GM12864 (cell line): ENCODE measurements at regions not wholly inside any gene's neighbourhood (a gene's known extent, or its start where the extent isn't known, plus 50 kb on each side); places are given as distances from the start of the nearest gene placed in this dataset.
"Not testable (repeated sequence)": the region's sequence is repeated elsewhere in the genome, so short reads cannot be mapped to it uniquely, and the experiment has no call there.

ENCODE experiments used
- DNase-seq: peaks from one replicate; pipeline ENCODE4 v3.0.0-alpha.2; 2011; ENCODE audit warnings: low read depth
- H3K4me3 ChIP-seq: 2 replicates; pipeline ENCODE4 v1.5.1; 2011; ENCODE audit warnings: mild to moderate bottlenecking, low read depth, low read length, control low read depth
- TF ChIP-seq, protein P1 (sequence below): IDR thresholded peaks from 2 replicates; pipeline ENCODE4 v1.5.1; 2011; ENCODE audit warnings: low read depth, mild to moderate bottlenecking, moderate library complexity, low read length, control low read depth, inconsistent platforms; ENCODE audit errors: missing control alignments

DNA sequence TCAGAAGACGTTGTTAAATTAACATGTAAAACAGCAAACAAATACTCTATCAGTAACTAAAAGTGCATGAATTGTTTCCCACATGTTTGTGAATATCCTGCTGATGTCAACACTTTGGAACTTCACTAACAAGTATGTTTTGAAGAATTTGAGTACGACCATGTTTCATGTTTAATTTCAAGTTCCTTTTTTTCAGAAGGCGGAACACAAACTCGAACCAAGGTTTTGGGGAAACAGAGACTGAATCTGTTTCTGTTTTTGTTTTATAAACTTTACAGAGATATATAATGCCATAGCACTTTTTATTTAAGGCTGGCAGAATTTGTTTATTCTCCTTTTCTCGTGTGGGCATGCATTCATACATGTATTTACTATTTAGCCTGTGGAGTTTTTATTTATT, 509.3 kb upstream of the CITED2 start:
- no peak for DNase-seq
- H3K4me3 ChIP-seq = no peak overlapping the region
- TF ChIP-seq, protein P1, sequence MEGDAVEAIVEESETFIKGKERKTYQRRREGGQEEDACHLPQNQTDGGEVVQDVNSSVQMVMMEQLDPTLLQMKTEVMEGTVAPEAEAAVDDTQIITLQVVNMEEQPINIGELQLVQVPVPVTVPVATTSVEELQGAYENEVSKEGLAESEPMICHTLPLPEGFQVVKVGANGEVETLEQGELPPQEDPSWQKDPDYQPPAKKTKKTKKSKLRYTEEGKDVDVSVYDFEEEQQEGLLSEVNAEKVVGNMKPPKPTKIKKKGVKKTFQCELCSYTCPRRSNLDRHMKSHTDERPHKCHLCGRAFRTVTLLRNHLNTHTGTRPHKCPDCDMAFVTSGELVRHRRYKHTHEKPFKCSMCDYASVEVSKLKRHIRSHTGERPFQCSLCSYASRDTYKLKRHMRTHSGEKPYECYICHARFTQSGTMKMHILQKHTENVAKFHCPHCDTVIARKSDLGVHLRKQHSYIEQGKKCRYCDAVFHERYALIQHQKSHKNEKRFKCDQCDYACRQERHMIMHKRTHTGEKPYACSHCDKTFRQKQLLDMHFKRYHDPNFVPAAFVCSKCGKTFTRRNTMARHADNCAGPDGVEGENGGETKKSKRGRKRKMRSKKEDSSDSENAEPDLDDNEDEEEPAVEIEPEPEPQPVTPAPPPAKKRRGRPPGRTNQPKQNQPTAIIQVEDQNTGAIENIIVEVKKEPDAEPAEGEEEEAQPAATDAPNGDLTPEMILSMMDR = no peak

DNA sequence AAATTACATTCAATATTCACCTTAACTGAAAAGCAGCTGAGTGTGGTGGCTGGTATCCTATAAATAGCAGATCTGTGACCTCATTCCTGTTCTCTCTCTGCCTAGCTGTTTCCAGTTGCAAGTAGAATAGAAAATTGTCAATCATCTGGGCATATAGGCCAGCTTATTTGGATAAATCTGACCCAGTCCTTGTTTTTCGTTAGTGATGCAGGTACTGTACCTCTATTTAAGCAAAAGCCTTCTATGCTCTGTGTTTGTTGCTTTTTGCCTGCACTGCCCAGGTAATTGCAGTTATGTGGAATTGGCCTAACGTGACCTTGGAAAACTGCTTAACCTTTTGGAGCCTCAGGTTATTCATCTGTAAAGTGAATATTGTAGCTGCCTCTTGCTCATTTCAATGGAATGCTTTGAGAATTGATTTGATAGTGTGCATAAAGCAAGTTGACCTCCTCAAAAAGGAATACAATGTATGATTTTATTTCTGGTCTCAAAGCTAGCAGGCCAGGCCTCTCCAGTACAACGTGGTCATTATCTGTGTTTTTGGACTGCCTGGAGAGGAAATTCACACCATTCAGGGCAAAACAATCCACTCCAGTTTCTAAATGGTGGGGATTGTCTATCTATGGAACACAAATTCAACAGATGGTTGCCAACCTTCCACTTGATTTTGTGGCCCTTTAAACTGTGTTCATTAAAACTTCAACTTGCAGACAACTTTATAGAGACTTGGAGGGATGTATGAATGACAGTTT, 508.7 kb upstream of the CITED2 start:
- H3K4me3 ChIP-seq = no peak overlapping the region
- no peak for DNase-seq
- TF ChIP-seq, protein P1 = no peak

DNA sequence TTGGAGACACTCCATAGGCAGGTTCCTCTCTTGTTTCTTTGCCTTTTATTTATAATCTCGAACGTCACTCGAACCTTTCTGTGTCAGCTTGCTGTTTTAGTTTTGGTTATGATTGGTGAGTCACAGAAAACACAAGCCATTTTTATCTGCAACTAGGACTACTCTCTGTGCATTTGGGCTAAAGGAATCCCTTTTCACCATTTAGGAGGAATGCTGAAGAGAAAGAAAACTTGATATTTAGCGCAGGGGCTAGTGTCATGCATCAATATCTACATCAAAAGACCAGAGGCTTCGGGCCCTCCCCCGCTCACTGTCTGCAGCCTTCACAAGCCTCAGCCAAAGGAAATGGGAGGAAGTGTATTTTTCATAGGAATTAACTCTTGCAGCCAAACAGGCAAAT, 507.8 kb upstream of the CITED2 start:
- no peak overlapping the region for H3K4me3 ChIP-seq
- TF ChIP-seq, protein P1 = no peak
- DNase-seq = no peak

DNA sequence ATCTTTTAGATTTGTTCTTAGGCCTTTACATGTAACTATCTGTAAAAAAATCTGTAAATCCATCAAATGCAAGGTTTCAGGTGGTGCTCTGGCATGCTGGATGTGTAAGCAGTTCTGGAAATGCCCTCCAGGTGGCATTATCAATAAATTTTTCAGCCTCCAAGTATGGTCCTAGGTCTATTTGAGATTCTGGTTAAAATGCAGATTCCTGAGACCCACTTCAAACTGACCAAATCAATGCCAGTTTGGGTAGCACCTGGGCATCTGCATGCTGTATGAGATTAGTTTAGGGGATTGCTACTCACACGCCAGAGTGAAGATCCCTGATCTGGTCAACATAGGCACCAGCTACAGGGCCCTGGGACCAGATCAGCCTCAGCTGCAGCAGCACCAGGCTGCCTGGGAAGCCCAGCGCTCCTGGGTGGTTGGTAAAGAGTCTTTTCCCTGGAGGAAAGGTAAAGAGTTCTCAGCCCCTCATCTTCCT, 507.3 kb upstream of the CITED2 start:
- TF ChIP-seq, protein P1 = peak; percentile 58
- peak; percentile 21 for DNase-seq

DNA sequence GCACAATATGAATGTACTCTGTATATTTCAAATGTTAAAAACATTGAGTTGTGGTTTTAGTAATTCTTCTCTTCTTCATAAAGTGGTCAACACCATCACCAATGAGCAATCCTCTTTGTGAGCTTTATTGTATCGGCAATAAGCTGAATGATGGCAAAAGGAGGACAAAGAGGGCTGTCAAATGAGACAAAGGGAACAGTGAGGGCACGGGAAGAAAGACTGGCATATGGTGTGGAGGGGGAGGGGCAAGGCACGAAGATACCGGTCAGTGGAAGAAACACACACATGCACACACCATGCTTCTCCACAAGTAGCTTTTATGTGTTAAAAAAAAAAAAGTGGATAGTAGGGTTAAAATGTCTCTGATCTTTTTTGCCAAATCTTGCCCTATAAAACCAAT, 506.8 kb upstream of the CITED2 start:
- H3K4me3 ChIP-seq = no peak overlapping the region
- TF ChIP-seq, protein P1 = no peak
- no peak for DNase-seq

More for the DNA sequence above, 507.3 kb upstream of the CITED2 start:
- no peak overlapping the region for H3K4me3 ChIP-seq

DNA sequence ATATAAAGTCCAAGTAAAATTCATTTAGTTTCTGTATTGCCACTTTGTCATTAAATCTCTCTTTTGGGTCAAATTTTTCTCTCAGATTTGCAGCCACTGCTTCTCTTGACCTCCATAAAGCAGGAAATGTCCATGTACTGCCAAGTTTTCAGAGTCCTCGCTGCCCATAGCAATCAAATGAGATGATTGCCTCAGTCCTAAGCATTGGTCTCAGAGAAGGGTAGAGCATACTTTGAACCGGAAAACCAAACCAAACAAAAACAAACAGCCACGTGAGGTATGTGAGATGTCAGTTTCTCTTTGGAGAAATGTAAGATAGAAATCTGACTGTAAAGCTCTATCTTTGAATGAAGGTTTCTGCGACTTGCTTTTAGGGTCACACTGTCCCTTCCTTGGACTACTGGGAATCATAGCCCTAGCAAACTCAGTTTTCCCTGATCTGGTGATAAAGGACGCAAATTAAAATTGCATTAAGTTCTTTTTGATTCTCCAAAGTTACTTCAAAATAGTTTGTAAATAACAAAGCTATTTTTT, 505.4 kb upstream of the CITED2 start:
- H3K4me3 ChIP-seq = no peak overlapping the region
- TF ChIP-seq, protein P1 = no peak

DNA sequence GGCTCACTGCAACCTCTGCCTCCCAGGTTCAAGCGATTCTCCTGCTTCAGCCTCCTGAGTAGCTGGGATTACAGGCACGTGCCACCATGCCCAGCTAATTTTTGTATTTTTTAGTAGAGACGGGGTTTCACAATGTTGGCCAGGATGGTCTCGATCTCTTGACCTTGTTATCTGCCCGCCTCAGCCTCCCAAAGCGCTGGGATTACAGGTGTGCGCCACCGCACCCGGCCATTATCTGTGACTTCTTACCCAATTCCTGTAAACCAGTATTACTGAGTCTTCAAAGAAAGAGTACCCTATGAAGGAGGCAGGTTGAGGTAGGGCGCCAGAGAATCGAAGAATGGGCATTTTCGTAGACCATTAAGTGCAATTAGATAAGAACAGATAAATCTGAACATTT, 504.8 kb upstream of the CITED2 start:
- H3K4me3 ChIP-seq, DNase-seq: not testable (repeated sequence)

More for the DNA sequence above, 505.4 kb upstream of the CITED2 start:
- no peak for DNase-seq
